Suprapubic skin (tissue), 4 donors: ENCODE measurements at regions not wholly inside any gene's neighbourhood (a gene's known extent, or its start where the extent isn't known, plus 50 kb on each side); places are given as distances from the start of the nearest gene placed in this dataset.

Experiments used
- CTCF ChIP-seq, 2 donors: fragments of 200-600 bp in 1 of 2; fragments of 450-650 bp in 1 of 2; sonication (generic) in 1 of 2; IDR thresholded peaks; one replicate each; pipeline ENCODE4 v1.5.1; 2016 to 2019; ENCODE audit warnings: antibody characterized with exemption in 2 of 2, mild to moderate bottlenecking in 1 of 2, moderate library complexity in 1 of 2
- EP300 ChIP-seq: sonication (generic); formaldehyde crosslinking; IDR thresholded peaks from one replicate; pipeline ENCODE4 v1.6.1; 2017; ENCODE audit warnings: antibody characterized with exemption
- POLR2A ChIP-seq, 2 donors: fragments of 450-650 bp; IDR thresholded peaks; one replicate each; pipeline ENCODE4 v1.6.1; 2017; ENCODE audit warnings: antibody characterized with exemption in 2 of 2, mild to moderate bottlenecking in 2 of 2, moderate library complexity in 2 of 2
- POLR2AphosphoS5 ChIP-seq, 3 donors: sonication (generic); formaldehyde crosslinking; IDR thresholded peaks; one replicate each; pipeline ENCODE4 v1.6.1; 2017; ENCODE audit warnings: antibody characterized with exemption in 3 of 3

DNA sequence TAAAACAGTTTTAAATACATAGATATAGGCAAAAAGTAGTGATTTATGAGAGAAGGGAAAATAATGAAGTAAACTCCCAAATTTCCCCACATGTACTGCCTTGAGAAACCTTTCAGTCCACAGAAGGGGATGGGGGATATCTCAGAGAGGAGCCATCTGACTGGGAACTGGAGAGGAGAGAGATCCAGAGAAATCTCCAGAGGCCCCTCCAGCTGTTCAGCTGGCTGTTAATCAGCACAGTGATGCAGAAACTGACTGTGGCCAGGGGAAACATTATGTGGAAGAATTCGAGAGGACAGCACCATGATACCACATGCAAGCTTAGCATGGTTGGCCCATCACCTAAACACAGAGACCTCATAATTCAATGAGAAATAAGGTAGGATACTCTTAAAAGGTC lies 1165.9 kb upstream of the TMEM132C start:
- no peak for TF ChIP-seq CTCF (IDR thresholded peaks at IDR 0.05)
- no peak for TF ChIP-seq EP300
- no peak for TF ChIP-seq POLR2A (IDR thresholded peaks at IDR 0.05)
- TF ChIP-seq POLR2AphosphoS5 (IDR thresholded peaks at IDR 0.05): no peak
